ENCODE measurements at regions not wholly inside any gene's neighbourhood (a gene's known extent, or its start where the extent isn't known, plus 50 kb on each side); places are given as distances from the start of the nearest gene placed in this dataset.

DNA sequence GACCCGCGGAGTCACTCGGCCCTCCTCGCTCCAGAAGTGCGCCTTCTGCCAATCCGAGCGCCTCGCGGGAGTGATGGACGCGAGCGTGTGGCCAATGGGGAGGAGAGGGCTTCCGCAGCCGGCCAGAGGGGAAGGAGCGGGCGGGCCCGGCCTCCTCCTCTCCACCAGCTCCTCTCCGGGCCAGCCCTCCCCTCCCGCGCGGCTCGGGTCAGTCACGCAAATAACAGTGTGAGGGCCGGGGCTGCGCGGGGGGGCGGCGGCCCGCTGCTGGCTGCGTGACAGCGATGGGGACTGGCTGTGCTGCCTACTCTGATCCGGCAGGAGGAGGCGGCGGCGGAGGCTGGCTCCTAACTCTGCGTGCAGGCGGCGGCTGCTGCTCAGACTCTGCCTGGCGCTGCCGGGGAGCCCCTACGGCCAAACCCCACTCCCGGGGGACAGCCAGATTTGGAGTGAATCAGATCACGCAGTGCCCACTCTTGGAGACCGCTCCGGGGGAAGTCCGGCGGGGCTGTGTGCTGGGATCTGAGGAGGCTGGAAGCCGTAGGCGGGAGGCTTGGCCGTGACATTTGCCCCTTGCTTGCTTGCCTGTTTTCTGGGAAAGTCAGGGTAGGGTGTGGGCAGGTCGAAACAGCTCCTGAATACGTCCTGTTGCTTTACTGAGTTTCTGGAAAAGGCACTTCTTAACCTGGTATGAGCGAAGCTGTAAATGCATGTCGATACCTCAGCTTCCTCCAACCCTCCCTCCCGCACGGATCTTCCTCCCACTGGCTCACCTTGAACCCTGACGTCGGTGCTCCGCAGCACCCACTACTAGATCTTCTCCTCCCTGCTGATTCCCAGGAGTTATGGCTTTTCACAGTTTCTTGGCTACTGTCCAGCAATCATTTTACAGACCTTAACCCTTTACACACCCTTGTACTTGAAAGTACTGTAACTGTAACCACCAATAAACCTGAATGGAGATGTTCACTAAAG, 97.9 kb upstream of the SERTAD2 start (continued):
- TF ChIP-seq HNRNPH1 (optimal IDR thresholded peaks at IDR 0.05; ENCODE audit: low read depth, low read length) (no peak), GPN1 (CRISPR knock-in tag; IDR thresholded peaks at IDR 0.05; ENCODE audit: borderline replicate concordance) (no peak), SMAD9 (CRISPR knock-in tag; IDR thresholded peaks at IDR 0.05) (no peak), JDP2 (CRISPR knock-in tag; IDR thresholded peaks at IDR 0.05; ENCODE audit: borderline replicate concordance) (no peak), RXRB (CRISPR knock-in tag; IDR thresholded peaks at IDR 0.05; ENCODE audit: borderline replicate concordance) (peak; percentile 38; the same call in 1 of the 2 replicates), KDM3A (CRISPR knock-in tag; IDR thresholded peaks at IDR 0.05; ENCODE audit: low read depth) (peak; percentile 64; the same call in 1 of the 2 replicates), HNRNPK (IDR thresholded peaks at IDR 0.05; ENCODE audit: low read depth, low read length, poor library complexity, severe bottlenecking) (peak; percentile 92), ZNF496 (CRISPR knock-in tag; IDR thresholded peaks at IDR 0.05; ENCODE audit: insufficient replicate concordance) (no peak), NFIC (IDR thresholded peaks at IDR 0.05; ENCODE audit: low read length) (peak; percentile 31; the same call in 1 of the 2 replicates), ZNF431 (CRISPR knock-in tag; IDR thresholded peaks at IDR 0.05; ENCODE audit: borderline replicate concordance, low read depth) (0 out of 2 replicates have a peak, but pooled peaks have one; percentile 22), MAFG (CRISPR knock-in tag; IDR thresholded peaks at IDR 0.05) (no peak), RFXANK (CRISPR knock-in tag; IDR thresholded peaks at IDR 0.05) (no peak; the same call in 1 of the 2 replicates), RNF2 (conservative IDR thresholded peaks at IDR 0.05; ENCODE audit: low read depth) (no peak; the same call in 1 of the 2 replicates), POLR2A (IDR thresholded peaks at IDR 0.05; ENCODE audit: insufficient read depth in 1 of 2, low read depth in 2 of 2, low read length in 2 of 2) (peak; percentile 34 to 68; a peak in 2 of 4 replicates), KDM1A (CRISPR knock-in tag; IDR thresholded peaks at IDR 0.05) (peak; percentile 44; the same call in 1 of the 2 replicates), ZNF766 (CRISPR knock-in tag; IDR thresholded peaks at IDR 0.05; ENCODE audit: borderline replicate concordance) (0 out of 2 replicates have a peak, but pooled peaks have one; percentile 58), JUNB (CRISPR knock-in tag; IDR thresholded peaks at IDR 0.05; ENCODE audit: borderline replicate concordance) (no peak)
- TF ChIP-seq, protein P1, sequence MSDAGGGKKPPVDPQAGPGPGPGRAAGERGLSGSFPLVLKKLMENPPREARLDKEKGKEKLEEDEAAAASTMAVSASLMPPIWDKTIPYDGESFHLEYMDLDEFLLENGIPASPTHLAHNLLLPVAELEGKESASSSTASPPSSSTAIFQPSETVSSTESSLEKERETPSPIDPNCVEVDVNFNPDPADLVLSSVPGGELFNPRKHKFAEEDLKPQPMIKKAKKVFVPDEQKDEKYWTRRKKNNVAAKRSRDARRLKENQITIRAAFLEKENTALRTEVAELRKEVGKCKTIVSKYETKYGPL (CRISPR knock-in tag; IDR thresholded peaks at IDR 0.05), result no peak
- TF ChIP-seq, protein P2, sequence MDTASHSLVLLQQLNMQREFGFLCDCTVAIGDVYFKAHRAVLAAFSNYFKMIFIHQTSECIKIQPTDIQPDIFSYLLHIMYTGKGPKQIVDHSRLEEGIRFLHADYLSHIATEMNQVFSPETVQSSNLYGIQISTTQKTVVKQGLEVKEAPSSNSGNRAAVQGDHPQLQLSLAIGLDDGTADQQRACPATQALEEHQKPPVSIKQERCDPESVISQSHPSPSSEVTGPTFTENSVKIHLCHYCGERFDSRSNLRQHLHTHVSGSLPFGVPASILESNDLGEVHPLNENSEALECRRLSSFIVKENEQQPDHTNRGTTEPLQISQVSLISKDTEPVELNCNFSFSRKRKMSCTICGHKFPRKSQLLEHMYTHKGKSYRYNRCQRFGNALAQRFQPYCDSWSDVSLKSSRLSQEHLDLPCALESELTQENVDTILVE (CRISPR knock-in tag; IDR thresholded peaks at IDR 0.05), result no peak; the same call in 1 of the 2 replicates
- TF ChIP-seq, protein P3, sequence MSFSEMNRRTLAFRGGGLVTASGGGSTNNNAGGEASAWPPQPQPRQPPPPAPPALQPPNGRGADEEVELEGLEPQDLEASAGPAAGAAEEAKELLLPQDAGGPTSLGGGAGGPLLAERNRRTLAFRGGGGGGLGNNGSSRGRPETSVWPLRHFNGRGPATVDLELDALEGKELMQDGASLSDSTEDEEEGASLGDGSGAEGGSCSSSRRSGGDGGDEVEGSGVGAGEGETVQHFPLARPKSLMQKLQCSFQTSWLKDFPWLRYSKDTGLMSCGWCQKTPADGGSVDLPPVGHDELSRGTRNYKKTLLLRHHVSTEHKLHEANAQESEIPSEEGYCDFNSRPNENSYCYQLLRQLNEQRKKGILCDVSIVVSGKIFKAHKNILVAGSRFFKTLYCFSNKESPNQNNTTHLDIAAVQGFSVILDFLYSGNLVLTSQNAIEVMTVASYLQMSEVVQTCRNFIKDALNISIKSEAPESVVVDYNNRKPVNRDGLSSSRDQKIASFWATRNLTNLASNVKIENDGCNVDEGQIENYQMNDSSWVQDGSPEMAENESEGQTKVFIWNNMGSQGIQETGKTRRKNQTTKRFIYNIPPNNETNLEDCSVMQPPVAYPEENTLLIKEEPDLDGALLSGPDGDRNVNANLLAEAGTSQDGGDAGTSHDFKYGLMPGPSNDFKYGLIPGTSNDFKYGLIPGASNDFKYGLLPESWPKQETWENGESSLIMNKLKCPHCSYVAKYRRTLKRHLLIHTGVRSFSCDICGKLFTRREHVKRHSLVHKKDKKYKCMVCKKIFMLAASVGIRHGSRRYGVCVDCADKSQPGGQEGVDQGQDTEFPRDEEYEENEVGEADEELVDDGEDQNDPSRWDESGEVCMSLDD (CRISPR knock-in tag; IDR thresholded peaks at IDR 0.05; ENCODE audit: borderline replicate concordance), result no peak
- TF ChIP-seq, protein P4, sequence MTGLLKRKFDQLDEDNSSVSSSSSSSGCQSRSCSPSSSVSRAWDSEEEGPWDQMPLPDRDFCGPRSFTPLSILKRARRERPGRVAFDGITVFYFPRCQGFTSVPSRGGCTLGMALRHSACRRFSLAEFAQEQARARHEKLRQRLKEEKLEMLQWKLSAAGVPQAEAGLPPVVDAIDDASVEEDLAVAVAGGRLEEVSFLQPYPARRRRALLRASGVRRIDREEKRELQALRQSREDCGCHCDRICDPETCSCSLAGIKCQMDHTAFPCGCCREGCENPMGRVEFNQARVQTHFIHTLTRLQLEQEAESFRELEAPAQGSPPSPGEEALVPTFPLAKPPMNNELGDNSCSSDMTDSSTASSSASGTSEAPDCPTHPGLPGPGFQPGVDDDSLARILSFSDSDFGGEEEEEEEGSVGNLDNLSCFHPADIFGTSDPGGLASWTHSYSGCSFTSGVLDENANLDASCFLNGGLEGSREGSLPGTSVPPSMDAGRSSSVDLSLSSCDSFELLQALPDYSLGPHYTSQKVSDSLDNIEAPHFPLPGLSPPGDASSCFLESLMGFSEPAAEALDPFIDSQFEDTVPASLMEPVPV (CRISPR knock-in tag; IDR thresholded peaks at IDR 0.05), result peak; percentile 64; the same call in 1 of the 2 replicates
- TF ChIP-seq, protein P5, sequence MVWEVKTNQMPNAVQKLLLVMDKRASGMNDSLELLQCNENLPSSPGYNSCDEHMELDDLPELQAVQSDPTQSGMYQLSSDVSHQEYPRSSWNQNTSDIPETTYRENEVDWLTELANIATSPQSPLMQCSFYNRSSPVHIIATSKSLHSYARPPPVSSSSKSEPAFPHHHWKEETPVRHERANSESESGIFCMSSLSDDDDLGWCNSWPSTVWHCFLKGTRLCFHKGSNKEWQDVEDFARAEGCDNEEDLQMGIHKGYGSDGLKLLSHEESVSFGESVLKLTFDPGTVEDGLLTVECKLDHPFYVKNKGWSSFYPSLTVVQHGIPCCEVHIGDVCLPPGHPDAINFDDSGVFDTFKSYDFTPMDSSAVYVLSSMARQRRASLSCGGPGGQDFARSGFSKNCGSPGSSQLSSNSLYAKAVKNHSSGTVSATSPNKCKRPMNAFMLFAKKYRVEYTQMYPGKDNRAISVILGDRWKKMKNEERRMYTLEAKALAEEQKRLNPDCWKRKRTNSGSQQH (CRISPR knock-in tag; IDR thresholded peaks at IDR 0.05; ENCODE audit: low read depth), result peak; percentile 72; the same call in 1 of the 2 replicates

Data from HepG2 (cell line).